DMS 273 (cell line): ENCODE measurements at regions not wholly inside any gene's neighbourhood (a gene's known extent, or its start where the extent isn't known, plus 50 kb on each side); places are given as distances from the start of the nearest gene placed in this dataset.
"Not testable (repeated sequence)": the region's sequence is repeated elsewhere in the genome, so short reads cannot be mapped to it uniquely, and the experiment has no call there.

Experiments
- DNase-seq: peaks from one replicate; lab custom pipeline; 2025; ENCODE audit not compliant: unreplicated experiment; lab: John Stamatoyannopoulos, UW

DNA sequence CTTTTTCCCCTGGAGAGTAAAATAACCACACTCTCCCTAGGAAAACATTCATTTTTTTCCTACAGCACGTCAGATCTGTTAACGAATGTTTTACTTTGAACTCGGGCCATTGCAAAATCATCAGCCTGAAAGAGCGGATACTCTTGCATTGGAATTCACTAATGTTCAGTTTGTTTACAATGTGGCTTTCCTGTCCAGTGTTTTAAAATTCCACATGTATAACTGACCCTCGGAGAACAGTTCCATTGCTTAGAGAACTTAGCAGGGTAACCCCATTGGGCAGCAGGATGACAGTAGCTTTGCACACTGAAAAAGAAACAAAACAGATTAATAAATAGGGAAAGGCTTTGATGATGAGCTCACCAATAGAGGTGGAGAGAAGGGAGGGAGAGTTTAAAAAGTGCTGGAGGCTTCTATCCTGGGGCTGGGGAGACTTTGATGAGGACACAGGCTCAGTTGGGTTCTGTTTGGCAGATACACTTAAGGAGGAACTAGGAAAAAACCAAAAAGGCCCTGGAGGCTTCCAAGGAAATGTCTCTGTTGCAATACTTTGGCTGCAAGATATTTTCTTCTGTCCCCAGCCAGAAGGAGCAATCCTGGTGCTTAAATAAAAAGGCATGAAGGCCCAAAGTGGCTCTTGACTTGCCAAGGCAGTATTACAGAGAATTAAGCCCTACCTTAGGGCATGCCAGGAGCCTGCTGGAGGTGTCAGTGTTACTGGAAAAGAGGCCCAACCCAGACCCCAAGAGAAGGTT is 143.1 kb downstream of the ARSF start:
- no peak for DNase-seq

GRCh38 chrX:3181846-3182245 is 140.6 kb downstream of the ARSF start:
- no peak for DNase-seq

- no peak for DNase-seq
Measured at GRCh38 chrX:3178329-3178728, 137.1 kb downstream of the ARSF start.

DNA sequence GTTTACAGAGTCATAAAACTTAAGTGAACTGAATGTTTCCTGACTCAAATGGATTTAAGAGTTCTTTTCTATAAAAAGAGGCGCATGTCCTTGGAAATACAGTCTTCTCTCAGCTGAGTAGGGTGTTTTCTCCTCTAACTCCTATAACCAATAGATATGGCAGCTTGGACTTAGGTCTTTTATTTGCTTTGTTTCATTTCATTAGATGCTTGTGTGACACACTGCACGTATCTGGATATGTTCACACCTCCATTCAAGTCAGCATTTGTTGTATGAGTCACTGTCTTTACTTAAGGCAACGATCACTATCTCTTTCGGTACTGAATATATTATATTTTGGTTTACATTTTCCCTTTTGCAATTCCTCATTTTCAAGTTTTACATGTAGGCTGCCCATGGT is 136.6 kb downstream of the ARSF start:
- DNase-seq: no peak

- DNase-seq: no peak
Measured at GRCh38 chrX:3176439-3176820, 135.2 kb downstream of the ARSF start.

- no peak for DNase-seq
Measured at GRCh38 chrX:3175659-3176438, 134.6 kb downstream of the ARSF start.

- not testable (repeated sequence) for DNase-seq
Measured at GRCh38 chrX:3172156-3172555, 130.9 kb downstream of the ARSF start.

GRCh38 chrX:3169421-3169820 is 128.2 kb downstream of the ARSF start:
- no peak for DNase-seq

DNA sequence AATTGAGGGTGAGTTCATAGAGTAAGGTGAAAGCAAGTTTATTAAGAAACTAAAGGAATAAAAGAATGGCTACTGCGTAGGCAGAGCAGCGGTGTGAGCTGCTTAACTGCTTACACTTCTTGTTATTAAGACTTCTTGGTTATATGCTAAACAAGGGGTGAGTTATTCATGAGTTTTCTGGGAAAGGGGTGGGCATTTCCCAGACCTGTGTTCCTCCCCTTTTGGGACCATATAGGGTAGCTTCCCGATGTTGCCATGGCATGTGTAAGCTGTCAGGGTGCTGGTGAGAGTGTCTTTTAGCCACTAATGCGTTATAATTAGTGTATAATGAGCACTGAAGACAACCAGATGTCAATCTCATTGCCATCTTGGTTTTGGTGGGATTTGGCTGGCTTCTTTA is 126.5 kb downstream of the ARSF start:
- peak; percentile 12 for DNase-seq

DNA sequence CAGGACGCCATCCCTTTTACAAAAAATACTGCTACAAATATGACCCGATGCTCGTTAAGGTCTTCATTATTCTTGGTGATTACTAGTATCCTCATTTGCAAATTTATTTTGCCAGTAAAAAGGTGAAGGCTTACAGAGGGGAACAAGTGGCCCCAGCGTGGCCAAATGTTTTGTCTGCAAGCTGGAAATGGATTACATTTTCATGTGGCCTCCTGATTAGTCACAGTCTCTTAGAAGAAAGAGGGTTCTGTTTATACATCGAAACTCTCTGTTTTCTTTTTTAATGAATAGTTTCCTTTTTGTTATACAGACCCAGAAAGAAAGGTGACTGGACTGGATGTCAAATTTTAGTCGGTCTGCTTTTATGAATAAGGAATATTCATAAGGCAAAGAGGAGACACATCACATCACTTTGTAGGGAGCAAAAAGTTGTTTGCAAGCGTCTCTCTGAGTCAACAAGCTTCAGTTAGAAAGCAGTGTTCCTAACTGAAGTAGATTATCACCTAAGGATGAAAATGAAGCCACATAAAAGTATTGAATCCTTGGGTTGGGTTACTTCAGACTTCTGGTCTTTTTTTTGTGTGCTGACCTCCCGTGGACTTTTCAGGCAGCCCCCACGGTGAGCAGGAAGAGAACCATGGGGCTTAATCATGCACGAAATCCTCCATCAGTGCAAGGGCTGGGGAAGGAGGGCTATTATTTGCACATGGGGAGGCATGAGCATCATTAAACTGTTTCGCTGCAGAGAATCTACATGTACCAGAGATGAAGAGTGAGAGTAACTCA is 125.6 kb downstream of the ARSF start:
- no peak for DNase-seq

- DNase-seq: no peak
Measured at GRCh38 chrX:3165808-3166207, 124.5 kb downstream of the ARSF start.
